ENCODE measurements at regions not wholly inside any gene's neighbourhood (a gene's known extent, or its start where the extent isn't known, plus 50 kb on each side); places are given as distances from the start of the nearest gene placed in this dataset.

- ATAC-seq: no peak
- DNase-seq (ENCODE audit: low spot score): no peak
- no peak overlapping the region for H3K4me3 Mint-ChIP-seq
- H3K36me3 Mint-ChIP-seq: peaks cover 5% of the 10 kb centered on the region
- peaks cover 6% of the 10 kb centered on the region for H3K9me3 Mint-ChIP-seq
- no peaks in the 10 kb centered on the region for H3K27me3 Mint-ChIP-seq
- H3K27ac Mint-ChIP-seq: no peak overlapping the region
- H3K4me1 Mint-ChIP-seq (ENCODE audit: low read depth in 2 of 2): no peaks in the 10 kb centered on the region
Observed at GRCh38 chr13:85074543-85075313, 724.5 kb downstream of the SLITRK6 start.

GRCh38 chr13:85068231-85068630 lies 731.0 kb downstream of the SLITRK6 start:
- DNase-seq (ENCODE audit: low spot score) (no peak), ATAC-seq (no peak)
- no peak overlapping the region for H3K4me3 Mint-ChIP-seq
- no peaks in the 10 kb centered on the region for H3K4me1 Mint-ChIP-seq (ENCODE audit: low read depth in 2 of 2)
- H3K27ac Mint-ChIP-seq: no peak overlapping the region
- H3K36me3 Mint-ChIP-seq: peaks cover 5% of the 10 kb centered on the region
- H3K9me3 Mint-ChIP-seq: peaks cover 17% of the 10 kb centered on the region
- no peaks in the 10 kb centered on the region for H3K27me3 Mint-ChIP-seq

GRCh38 chr13:85040215-85040614 lies 759.0 kb downstream of the SLITRK6 start:
- no peaks in the 10 kb centered on the region for H3K9me3 Mint-ChIP-seq
- H3K27ac Mint-ChIP-seq: no peak overlapping the region
- DNase-seq (ENCODE audit: low spot score): no peak
- no peaks in the 10 kb centered on the region for H3K27me3 Mint-ChIP-seq
- H3K4me3 Mint-ChIP-seq: no peak overlapping the region
- H3K4me1 Mint-ChIP-seq (ENCODE audit: low read depth in 2 of 2): no peaks in the 10 kb centered on the region
- no peak for ATAC-seq
- H3K36me3 Mint-ChIP-seq: no peaks in the 10 kb centered on the region

GRCh38 chr13:85031771-85032170 lies 767.4 kb downstream of the SLITRK6 start:
- H3K36me3 Mint-ChIP-seq: peaks cover 4% of the 10 kb centered on the region
- no peaks in the 10 kb centered on the region for H3K27me3 Mint-ChIP-seq
- H3K4me3 Mint-ChIP-seq: no peak overlapping the region
- H3K27ac Mint-ChIP-seq: no peak overlapping the region
- H3K9me3 Mint-ChIP-seq: peaks cover 15% of the 10 kb centered on the region
- H3K4me1 Mint-ChIP-seq (ENCODE audit: low read depth in 2 of 2): no peaks in the 10 kb centered on the region
- DNase-seq (ENCODE audit: low spot score) (no peak), ATAC-seq (no peak)

GRCh38 chr13:85028035-85028434 lies 771.2 kb downstream of the SLITRK6 start:
- no peak for ATAC-seq
- Mint-ChIP-seq H3K27ac (no peak overlapping the region), H3K4me3 (no peak overlapping the region), H3K4me1 (ENCODE audit: low read depth in 2 of 2) (no peaks in the 10 kb centered on the region), H3K27me3 (no peaks in the 10 kb centered on the region), H3K9me3 (peaks cover 16% of the 10 kb centered on the region), H3K36me3 (peaks cover 4% of the 10 kb centered on the region)
- DNase-seq (ENCODE audit: low spot score): no peak

- DNase-seq (ENCODE audit: low spot score) (no peak), ATAC-seq (no peak)
- Mint-ChIP-seq H3K27ac (no peak overlapping the region), H3K4me1 (ENCODE audit: low read depth in 2 of 2) (no peaks in the 10 kb centered on the region), H3K9me3 (peaks cover 20% of the 10 kb centered on the region), H3K4me3 (no peak overlapping the region), H3K36me3 (no peaks in the 10 kb centered on the region), H3K27me3 (no peaks in the 10 kb centered on the region)
Observed at GRCh38 chr13:85019121-85019520, 780.1 kb downstream of the SLITRK6 start.

GRCh38 chr13:85013006-85013405 lies 786.2 kb downstream of the SLITRK6 start:
- peaks cover 29% of the 10 kb centered on the region for H3K9me3 Mint-ChIP-seq
- no peaks in the 10 kb centered on the region for H3K27me3 Mint-ChIP-seq
- H3K27ac Mint-ChIP-seq: no peak overlapping the region
- no peak for ATAC-seq
- no peaks in the 10 kb centered on the region for H3K4me1 Mint-ChIP-seq (ENCODE audit: low read depth in 2 of 2)
- no peak for DNase-seq (ENCODE audit: low spot score)
- no peak overlapping the region for H3K4me3 Mint-ChIP-seq
- peaks cover 10% of the 10 kb centered on the region for H3K36me3 Mint-ChIP-seq

GRCh38 chr13:85009447-85009846 lies 789.8 kb downstream of the SLITRK6 start:
- DNase-seq (ENCODE audit: low spot score) (no peak), ATAC-seq (no peak)
- Mint-ChIP-seq H3K27ac (no peak overlapping the region), H3K4me1 (ENCODE audit: low read depth in 2 of 2) (no peaks in the 10 kb centered on the region), H3K27me3 (no peaks in the 10 kb centered on the region), H3K4me3 (no peak overlapping the region), H3K36me3 (peaks cover 10% of the 10 kb centered on the region), H3K9me3 (peaks cover 25% of the 10 kb centered on the region)

- no peak overlapping the region for H3K4me3 Mint-ChIP-seq
- peaks cover 3% of the 10 kb centered on the region for H3K9me3 Mint-ChIP-seq
- peaks cover 5% of the 10 kb centered on the region for H3K36me3 Mint-ChIP-seq
- DNase-seq (ENCODE audit: low spot score) (no peak), ATAC-seq (no peak)
- H3K27me3 Mint-ChIP-seq: no peaks in the 10 kb centered on the region
- no peak overlapping the region for H3K27ac Mint-ChIP-seq
- H3K4me1 Mint-ChIP-seq (ENCODE audit: low read depth in 2 of 2): no peaks in the 10 kb centered on the region
Observed at GRCh38 chr13:84999252-84999651, 800.0 kb downstream of the SLITRK6 start.

GRCh38 chr13:84998681-84999080 lies 800.5 kb downstream of the SLITRK6 start:
- Mint-ChIP-seq H3K27me3 (no peaks in the 10 kb centered on the region), H3K4me1 (ENCODE audit: low read depth in 2 of 2) (no peaks in the 10 kb centered on the region), H3K4me3 (no peak overlapping the region), H3K27ac (no peak overlapping the region), H3K9me3 (peaks cover 3% of the 10 kb centered on the region), H3K36me3 (peaks cover 5% of the 10 kb centered on the region)
- DNase-seq (ENCODE audit: low spot score): no peak
- ATAC-seq: no peak

GRCh38 chr13:84997858-84998257 lies 801.4 kb downstream of the SLITRK6 start:
- ATAC-seq (no peak), DNase-seq (ENCODE audit: low spot score) (no peak)
- Mint-ChIP-seq H3K27ac (no peak overlapping the region), H3K9me3 (peaks cover 3% of the 10 kb centered on the region), H3K36me3 (peaks cover 5% of the 10 kb centered on the region), H3K4me1 (ENCODE audit: low read depth in 2 of 2) (no peaks in the 10 kb centered on the region), H3K4me3 (no peak overlapping the region), H3K27me3 (no peaks in the 10 kb centered on the region)

GRCh38 chr13:84994582-84994981 lies 804.6 kb downstream of the SLITRK6 start:
- H3K4me1 Mint-ChIP-seq (ENCODE audit: low read depth in 2 of 2): no peaks in the 10 kb centered on the region
- H3K4me3 Mint-ChIP-seq: no peak overlapping the region
- no peaks in the 10 kb centered on the region for H3K27me3 Mint-ChIP-seq
- H3K9me3 Mint-ChIP-seq: peaks cover 9% of the 10 kb centered on the region
- peaks cover 5% of the 10 kb centered on the region for H3K36me3 Mint-ChIP-seq
- no peak overlapping the region for H3K27ac Mint-ChIP-seq
- no peak for DNase-seq (ENCODE audit: low spot score)
- ATAC-seq: no peak

GRCh38 chr13:84985860-84986259 lies 813.4 kb downstream of the SLITRK6 start:
- no peak for DNase-seq (ENCODE audit: low spot score)
- peaks cover 16% of the 10 kb centered on the region for H3K9me3 Mint-ChIP-seq
- no peaks in the 10 kb centered on the region for H3K27me3 Mint-ChIP-seq
- no peaks in the 10 kb centered on the region for H3K4me1 Mint-ChIP-seq (ENCODE audit: low read depth in 2 of 2)
- H3K4me3 Mint-ChIP-seq: no peak overlapping the region
- no peak for ATAC-seq
- H3K36me3 Mint-ChIP-seq: no peaks in the 10 kb centered on the region
- no peak overlapping the region for H3K27ac Mint-ChIP-seq

GRCh38 chr13:84983321-84983720 lies 815.9 kb downstream of the SLITRK6 start:
- DNase-seq (ENCODE audit: low spot score) (no peak), ATAC-seq (no peak)
- no peaks in the 10 kb centered on the region for H3K27me3 Mint-ChIP-seq
- peaks cover 18% of the 10 kb centered on the region for H3K9me3 Mint-ChIP-seq
- no peaks in the 10 kb centered on the region for H3K4me1 Mint-ChIP-seq (ENCODE audit: low read depth in 2 of 2)
- no peak overlapping the region for H3K27ac Mint-ChIP-seq
- H3K36me3 Mint-ChIP-seq: no peaks in the 10 kb centered on the region
- no peak overlapping the region for H3K4me3 Mint-ChIP-seq

- H3K4me3 Mint-ChIP-seq: no peak overlapping the region
- DNase-seq (ENCODE audit: low spot score): no peak
- H3K9me3 Mint-ChIP-seq: peaks cover 18% of the 10 kb centered on the region
- no peaks in the 10 kb centered on the region for H3K27me3 Mint-ChIP-seq
- no peak overlapping the region for H3K27ac Mint-ChIP-seq
- ATAC-seq: no peak
- no peaks in the 10 kb centered on the region for H3K36me3 Mint-ChIP-seq
- H3K4me1 Mint-ChIP-seq (ENCODE audit: low read depth in 2 of 2): no peaks in the 10 kb centered on the region
Observed at GRCh38 chr13:84980571-84980970, 818.6 kb downstream of the SLITRK6 start.
